Kidney (tissue), 13 donors: ENCODE measurements at regions not wholly inside any gene's neighbourhood (a gene's known extent, or its start where the extent isn't known, plus 50 kb on each side); places are given as distances from the start of the nearest gene placed in this dataset.

Experiments used
- DNase-seq, 5 donors: peaks; one replicate each; pipeline ENCODE4 v3.0.0-alpha.2; 2013 to 2020
- FAIRE-seq: peaks from 2 replicates; lab custom pipeline; 2012; peaks lifted over from hg19 to GRCh38; lab: Jason Lieb, UNC
- H3K27ac ChIP-seq, 2 donors: one replicate each; pipeline ENCODE4 v1.7.0; 2013; ENCODE audit warnings: low read depth in 2 of 2, low read length in 2 of 2, inconsistent platforms in 1 of 2
- H3K27me3 ChIP-seq: one replicate; pipeline ENCODE4 v1.7.1; 2013; ENCODE audit warnings: low read length, inconsistent platforms; ENCODE audit not compliant: control insufficient read depth, insufficient read depth
- H3K36me3 ChIP-seq, 3 donors: one replicate each; pipeline versions ENCODE4 v1.7.0 to v1.7.1; 2013; ENCODE audit warnings: low read length in 3 of 3, control low read depth in 1 of 3, inconsistent platforms in 1 of 3; ENCODE audit not compliant: insufficient read depth in 3 of 3, control insufficient read depth in 2 of 3
- H3K4me1 ChIP-seq, 3 donors: one replicate each; pipeline versions ENCODE4 v1.7.0 to v1.7.1; 2013; ENCODE audit warnings: low read length in 3 of 3, inconsistent platforms in 1 of 3, low read depth in 1 of 3; ENCODE audit not compliant: control insufficient read depth in 2 of 3, insufficient read depth in 2 of 3
- H3K4me3 ChIP-seq, 3 donors: one replicate each; pipeline versions ENCODE4 v1.7.0 to v1.8.1; 2013; ENCODE audit warnings: low read length in 3 of 3, control low read depth in 1 of 3, inconsistent platforms in 1 of 3
- H3K9ac ChIP-seq, 3 donors: one replicate each; pipeline versions ENCODE4 v1.7.0 to v1.7.1; 2013; ENCODE audit warnings: low read length in 3 of 3, control low read depth in 1 of 3, inconsistent platforms in 1 of 3
- H3K9me3 ChIP-seq, 3 donors: one replicate each; pipeline versions ENCODE4 v1.7.0 to v1.7.1; 2013; ENCODE audit warnings: low read length in 3 of 3, control low read depth in 1 of 3, inconsistent platforms in 1 of 3; ENCODE audit not compliant: control insufficient read depth in 2 of 3, insufficient read depth in 1 of 3
- intact Hi-C: fragments of 100-400 bp; cut with DNase I; formaldehyde crosslinking; loops from one replicate; pipeline ENCODE4 v1.11.1; 2022
- TF ChIP-seq, protein P1 (sequence below): IDR thresholded peaks from 3 replicates; pipeline ENCODE4 v1.5.1; 2012; ENCODE audit warnings: mild to moderate bottlenecking, moderate library complexity, borderline replicate concordance; ENCODE audit not compliant: insufficient read depth; ENCODE audit errors: extremely low read depth
- donor health status: control.
- donor health status: control.
- donor health status: control.
- donor health status: control.
- donor health status: control.
- donor health status: DM: yes; HTN: yes; CAD: no.
- donor health status: Normal renal cell carcinoma (clear cell type).

GRCh38 chr11:92770981-92771380 is 198.5 kb upstream of the MTNR1B start:
- Histone ChIP-seq H3K9ac (no peak overlapping the region), H3K9me3 (no peaks in the 10 kb centered on the region), H3K27ac (no peak overlapping the region), H3K27me3 (no peaks in the 10 kb centered on the region), H3K36me3 (no peaks in the 10 kb centered on the region), H3K4me1 (no peaks in the 10 kb centered on the region), H3K4me3 (no peak overlapping the region)
- TF ChIP-seq, protein P1, sequence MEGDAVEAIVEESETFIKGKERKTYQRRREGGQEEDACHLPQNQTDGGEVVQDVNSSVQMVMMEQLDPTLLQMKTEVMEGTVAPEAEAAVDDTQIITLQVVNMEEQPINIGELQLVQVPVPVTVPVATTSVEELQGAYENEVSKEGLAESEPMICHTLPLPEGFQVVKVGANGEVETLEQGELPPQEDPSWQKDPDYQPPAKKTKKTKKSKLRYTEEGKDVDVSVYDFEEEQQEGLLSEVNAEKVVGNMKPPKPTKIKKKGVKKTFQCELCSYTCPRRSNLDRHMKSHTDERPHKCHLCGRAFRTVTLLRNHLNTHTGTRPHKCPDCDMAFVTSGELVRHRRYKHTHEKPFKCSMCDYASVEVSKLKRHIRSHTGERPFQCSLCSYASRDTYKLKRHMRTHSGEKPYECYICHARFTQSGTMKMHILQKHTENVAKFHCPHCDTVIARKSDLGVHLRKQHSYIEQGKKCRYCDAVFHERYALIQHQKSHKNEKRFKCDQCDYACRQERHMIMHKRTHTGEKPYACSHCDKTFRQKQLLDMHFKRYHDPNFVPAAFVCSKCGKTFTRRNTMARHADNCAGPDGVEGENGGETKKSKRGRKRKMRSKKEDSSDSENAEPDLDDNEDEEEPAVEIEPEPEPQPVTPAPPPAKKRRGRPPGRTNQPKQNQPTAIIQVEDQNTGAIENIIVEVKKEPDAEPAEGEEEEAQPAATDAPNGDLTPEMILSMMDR: no peak
- intact Hi-C loops: no loop called here
- DNase-seq (no peak), FAIRE-seq (no peak)

GRCh38 chr11:92771701-92772100 is 197.8 kb upstream of the MTNR1B start:
- H3K36me3 ChIP-seq: no peaks in the 10 kb centered on the region
- H3K4me3 ChIP-seq: no peak overlapping the region
- intact Hi-C loops: no loop called here
- TF ChIP-seq, protein P1: no peak
- no peak overlapping the region for H3K9ac ChIP-seq
- FAIRE-seq (no peak), DNase-seq (no peak)
- H3K27ac ChIP-seq: no peak overlapping the region
- no peaks in the 10 kb centered on the region for H3K4me1 ChIP-seq
- no peaks in the 10 kb centered on the region for H3K9me3 ChIP-seq
- H3K27me3 ChIP-seq: no peaks in the 10 kb centered on the region

- intact Hi-C loops: no loop called here
- no peak for FAIRE-seq
- Histone ChIP-seq H3K4me1 (no peaks in the 10 kb centered on the region), H3K9me3 (no peaks in the 10 kb centered on the region), H3K4me3 (no peak overlapping the region), H3K9ac (no peak overlapping the region), H3K27me3 (no peaks in the 10 kb centered on the region), H3K36me3 (no peaks in the 10 kb centered on the region), H3K27ac (no peak overlapping the region)
- TF ChIP-seq, protein P1: no peak
- no peak for DNase-seq
These were observed 194.3 kb upstream of the MTNR1B start for GRCh38 chr11:92775003-92775676.

- FAIRE-seq: no peak
- H3K4me1 ChIP-seq: no peaks in the 10 kb centered on the region
- H3K4me3 ChIP-seq: no peak overlapping the region
- H3K9me3 ChIP-seq: no peaks in the 10 kb centered on the region
- TF ChIP-seq, protein P1: no peak
- H3K27me3 ChIP-seq: no peaks in the 10 kb centered on the region
- intact Hi-C loops: no loop called here
- H3K27ac ChIP-seq: no peak overlapping the region
- no peak for DNase-seq
- no peaks in the 10 kb centered on the region for H3K36me3 ChIP-seq
- no peak overlapping the region for H3K9ac ChIP-seq
These were observed 192.8 kb upstream of the MTNR1B start for GRCh38 chr11:92776676-92777075.
